Esophagus muscularis mucosa (tissue), 4 donors: ENCODE measurements at regions not wholly inside any gene's neighbourhood (a gene's known extent, or its start where the extent isn't known, plus 50 kb on each side); places are given as distances from the start of the nearest gene placed in this dataset.

Experiments
- EP300 ChIP-seq: sonication (generic); formaldehyde crosslinking; IDR thresholded peaks from one replicate; pipeline ENCODE4 v1.6.1; 2017; ENCODE audit warnings: antibody characterized with exemption
- POLR2AphosphoS5 ChIP-seq, 2 donors: sonication (generic); formaldehyde crosslinking; IDR thresholded peaks; one replicate each; pipeline ENCODE4 v1.6.1; 2017; ENCODE audit warnings: antibody characterized with exemption in 2 of 2
- TF ChIP-seq, protein P1 (sequence below), 3 experiments: fragments of 200-600 bp in 2 of 3; fragments of 450-650 bp in 1 of 3; sonication (generic) in 2 of 3; IDR thresholded peaks; one replicate each; pipeline ENCODE4 v1.5.1; 2017 to 2019; ENCODE audit warnings: antibody characterized with exemption in 3 of 3, mild to moderate bottlenecking in 2 of 3, moderate library complexity in 1 of 3

DNA sequence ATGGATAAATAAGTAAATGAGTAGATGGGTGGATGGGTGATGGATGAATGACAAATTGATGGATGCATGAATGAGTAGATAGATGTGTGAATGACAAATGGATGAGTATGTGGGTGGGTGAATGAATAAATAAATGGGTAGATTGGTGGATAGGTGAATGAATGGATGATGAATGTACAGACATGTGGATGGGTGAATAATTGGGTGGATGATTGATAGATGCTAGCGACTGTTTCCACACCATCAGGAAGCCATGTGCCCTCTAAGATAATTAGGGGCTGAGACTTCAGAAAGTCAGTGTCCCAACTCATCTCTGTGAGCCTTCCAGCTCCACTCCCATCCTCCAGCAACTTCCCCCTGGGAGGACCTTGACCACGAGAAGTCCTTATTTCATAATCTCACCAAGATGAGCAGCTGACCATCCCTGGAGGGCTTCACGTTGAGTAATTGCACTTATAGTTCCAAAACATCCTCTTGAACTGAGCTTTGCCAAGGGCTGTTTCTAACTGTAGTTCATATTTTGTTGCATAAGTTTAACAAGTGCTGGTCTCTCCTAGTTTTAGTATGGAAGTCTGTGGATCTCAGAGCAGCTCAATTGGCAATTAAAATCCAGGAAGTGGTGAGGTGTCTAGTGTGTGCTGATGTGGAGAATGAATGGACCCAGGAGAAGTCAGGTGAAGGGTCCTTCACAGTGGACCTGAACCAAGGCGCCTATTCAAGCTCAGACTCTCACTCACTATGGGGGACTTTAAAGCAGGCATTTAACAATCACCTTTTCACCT lies 295.7 kb downstream of the ADGRD1 start:
- TF ChIP-seq, protein P1, sequence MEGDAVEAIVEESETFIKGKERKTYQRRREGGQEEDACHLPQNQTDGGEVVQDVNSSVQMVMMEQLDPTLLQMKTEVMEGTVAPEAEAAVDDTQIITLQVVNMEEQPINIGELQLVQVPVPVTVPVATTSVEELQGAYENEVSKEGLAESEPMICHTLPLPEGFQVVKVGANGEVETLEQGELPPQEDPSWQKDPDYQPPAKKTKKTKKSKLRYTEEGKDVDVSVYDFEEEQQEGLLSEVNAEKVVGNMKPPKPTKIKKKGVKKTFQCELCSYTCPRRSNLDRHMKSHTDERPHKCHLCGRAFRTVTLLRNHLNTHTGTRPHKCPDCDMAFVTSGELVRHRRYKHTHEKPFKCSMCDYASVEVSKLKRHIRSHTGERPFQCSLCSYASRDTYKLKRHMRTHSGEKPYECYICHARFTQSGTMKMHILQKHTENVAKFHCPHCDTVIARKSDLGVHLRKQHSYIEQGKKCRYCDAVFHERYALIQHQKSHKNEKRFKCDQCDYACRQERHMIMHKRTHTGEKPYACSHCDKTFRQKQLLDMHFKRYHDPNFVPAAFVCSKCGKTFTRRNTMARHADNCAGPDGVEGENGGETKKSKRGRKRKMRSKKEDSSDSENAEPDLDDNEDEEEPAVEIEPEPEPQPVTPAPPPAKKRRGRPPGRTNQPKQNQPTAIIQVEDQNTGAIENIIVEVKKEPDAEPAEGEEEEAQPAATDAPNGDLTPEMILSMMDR (IDR thresholded peaks at IDR 0.05) = no peak
- no peak for TF ChIP-seq EP300
- TF ChIP-seq POLR2AphosphoS5 (IDR thresholded peaks at IDR 0.05) = peak; percentile 22 to 39
